ENCODE measurements at regions not wholly inside any gene's neighbourhood (a gene's known extent, or its start where the extent isn't known, plus 50 kb on each side); places are given as distances from the start of the nearest gene placed in this dataset.

DNA sequence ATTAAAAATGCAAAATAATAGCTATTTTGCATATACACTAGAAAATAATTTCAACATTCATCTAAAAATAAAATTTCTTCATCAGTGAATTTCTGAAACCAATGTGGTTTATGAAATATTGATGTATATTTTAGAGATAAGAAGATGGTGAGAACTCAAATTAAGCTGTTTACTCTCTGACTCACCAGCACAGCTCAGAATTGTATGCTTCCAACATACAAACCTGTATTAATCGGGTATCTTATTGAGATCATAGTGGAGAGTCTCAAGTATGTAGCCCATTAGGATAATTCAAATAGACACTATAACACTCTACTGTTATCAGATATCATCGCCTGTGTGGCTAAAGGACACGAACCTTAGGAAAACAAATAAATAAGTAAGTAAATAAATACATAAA, 899.5 kb upstream of the INTU start:
- in situ Hi-C loops (cut with HindIII; ENCODE audit: low pct_unique_long_range_greater_than_20kb, low sequenced_read_pairs) = no loop called here
- TF ChIP-seq JUND (IDR thresholded peaks at IDR 0.05; ENCODE audit: low read depth) = no peak
- no peak for DNase-seq (ENCODE audit: low read depth in 1 of 2, low spot score in 1 of 2)

DNA sequence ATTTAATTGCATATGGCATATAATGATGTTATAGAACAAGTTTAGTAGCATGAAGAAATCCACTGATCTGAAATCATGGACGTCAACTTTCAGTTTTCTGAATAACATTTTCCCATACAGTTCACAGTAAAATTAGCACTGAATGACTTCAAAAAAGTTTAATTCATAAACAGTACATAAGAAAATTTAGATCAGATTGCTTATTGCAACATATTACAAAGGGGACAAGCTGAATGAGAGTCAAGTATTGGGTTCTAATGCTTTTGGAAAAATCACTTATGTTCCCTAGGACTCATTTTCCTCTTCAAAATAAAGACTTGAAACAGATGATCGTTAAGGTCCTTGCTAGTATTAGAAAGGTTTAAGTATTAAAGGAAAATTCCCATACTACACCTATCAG, 898.3 kb upstream of the INTU start:
- no peak for DNase-seq (ENCODE audit: low read depth in 1 of 2, low spot score in 1 of 2)
- in situ Hi-C loops (cut with HindIII; ENCODE audit: low pct_unique_long_range_greater_than_20kb, low sequenced_read_pairs) = no loop called here
- TF ChIP-seq JUND (IDR thresholded peaks at IDR 0.05; ENCODE audit: low read depth) = no peak

DNA sequence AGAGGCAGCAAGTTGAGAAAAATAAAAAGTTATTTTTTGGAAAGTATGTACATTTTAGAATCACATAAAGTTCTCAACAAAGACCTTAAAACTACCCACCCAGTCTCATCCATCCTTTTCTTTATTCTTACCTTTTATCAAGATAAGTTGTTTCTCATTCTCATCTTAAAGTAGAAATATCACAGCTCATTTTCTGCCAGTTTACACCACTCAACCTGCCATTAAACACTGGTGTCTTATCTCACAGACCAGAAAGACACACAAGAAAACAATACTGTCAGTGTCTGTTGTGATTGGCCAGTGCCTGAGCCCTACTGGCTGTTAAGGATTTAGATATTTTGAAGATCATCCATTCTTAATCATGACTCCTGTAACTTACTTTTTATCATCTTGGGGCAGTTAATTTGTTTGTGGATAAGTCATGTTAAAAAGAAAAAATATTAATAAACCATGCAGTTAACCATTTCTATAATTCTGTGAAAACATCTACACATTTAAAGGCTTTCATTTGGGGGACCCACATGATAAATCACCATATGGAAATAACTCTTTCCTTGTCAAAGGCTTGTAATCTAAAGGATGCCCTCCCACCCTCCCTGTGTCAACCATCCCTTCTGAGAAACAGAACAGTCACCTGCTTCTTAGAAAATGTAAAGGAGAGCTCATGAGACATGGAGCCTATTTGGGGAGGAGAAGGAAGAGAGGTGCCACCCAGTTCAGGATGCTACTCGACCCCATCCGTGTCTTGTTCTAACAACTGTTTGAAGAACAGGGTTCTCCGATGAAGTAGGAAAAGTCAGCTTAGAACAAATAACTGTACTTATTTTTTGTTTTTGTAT, 897.2 kb upstream of the INTU start:
- no peak for TF ChIP-seq JUND (IDR thresholded peaks at IDR 0.05; ENCODE audit: low read depth)
- DNase-seq (ENCODE audit: low read depth in 1 of 2, low spot score in 1 of 2) = no peak
- in situ Hi-C loops (cut with HindIII; ENCODE audit: low pct_unique_long_range_greater_than_20kb, low sequenced_read_pairs) = no loop called here

DNA sequence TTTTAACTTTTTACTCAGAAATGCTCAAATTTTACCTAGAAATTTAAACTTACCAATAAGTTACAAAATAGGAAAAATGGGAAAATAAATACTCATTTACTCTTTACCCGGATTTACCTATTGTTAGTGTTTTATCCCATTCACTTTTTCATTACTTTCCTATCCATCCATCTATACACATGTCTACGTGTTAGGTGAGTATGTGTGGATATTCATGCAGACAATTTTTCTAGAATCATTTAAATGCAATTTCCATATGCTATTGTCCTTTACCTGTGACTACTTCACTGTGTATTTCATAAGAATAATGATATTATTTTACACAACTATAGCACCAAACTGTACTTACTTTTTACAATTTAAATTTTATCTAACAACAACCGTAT, 896.6 kb upstream of the INTU start:
- in situ Hi-C loops (cut with HindIII; ENCODE audit: low pct_unique_long_range_greater_than_20kb, low sequenced_read_pairs) = no loop called here
- no peak for DNase-seq (ENCODE audit: low read depth in 1 of 2, low spot score in 1 of 2)
- no peak for TF ChIP-seq JUND (IDR thresholded peaks at IDR 0.05; ENCODE audit: low read depth)

DNA sequence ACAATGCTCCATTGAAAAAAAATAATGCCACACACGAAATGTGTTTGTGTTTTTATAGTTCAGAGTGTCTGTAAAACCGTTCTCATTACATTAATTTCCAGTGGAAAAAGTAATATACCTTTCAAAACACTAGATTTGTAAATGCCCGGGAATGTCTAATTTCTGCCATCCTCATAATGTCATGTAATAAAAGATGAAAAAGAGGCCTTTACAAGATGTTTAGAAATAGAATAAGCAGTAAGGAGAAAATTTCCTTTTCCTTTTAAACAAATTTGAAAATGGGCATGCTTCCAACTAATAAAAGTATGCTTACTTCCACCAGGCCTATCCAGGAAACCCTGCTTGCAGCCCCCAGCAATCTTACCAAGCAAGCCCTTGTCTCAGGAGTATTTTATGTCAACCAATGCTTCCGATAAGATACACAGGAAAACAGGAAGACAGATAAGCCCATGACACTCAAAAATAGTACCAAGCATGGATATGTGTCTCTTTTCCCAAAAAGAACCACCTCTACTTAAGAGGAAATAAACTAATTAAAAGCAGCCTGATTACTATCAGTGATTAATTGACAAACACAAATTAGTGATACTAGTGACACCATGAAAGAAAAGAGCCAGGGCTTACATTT, 894.7 kb upstream of the INTU start:
- DNase-seq (ENCODE audit: low read depth in 1 of 2, low spot score in 1 of 2) = no peak
- in situ Hi-C loops (cut with HindIII; ENCODE audit: low pct_unique_long_range_greater_than_20kb, low sequenced_read_pairs) = no loop called here
- no peak for TF ChIP-seq JUND (IDR thresholded peaks at IDR 0.05; ENCODE audit: low read depth)

DNA sequence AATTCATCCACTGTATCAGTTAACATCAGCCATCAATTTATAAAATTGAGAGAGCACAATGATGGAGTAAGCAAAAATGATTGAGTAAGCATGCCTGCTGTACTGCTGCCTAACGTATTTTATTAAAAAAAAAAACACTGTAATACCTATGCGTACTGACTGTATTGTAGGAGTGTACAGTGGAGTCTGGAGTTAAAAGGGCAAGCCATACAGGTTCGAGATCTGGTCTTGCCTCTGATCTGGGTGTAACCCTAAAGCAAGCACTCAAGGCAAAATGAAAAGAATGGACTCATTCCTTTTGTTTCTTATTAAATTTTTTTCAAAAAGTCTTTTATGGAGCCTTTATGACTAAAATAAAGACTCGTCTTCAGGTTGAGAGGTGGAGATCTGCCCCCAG, 894.2 kb upstream of the INTU start:
- DNase-seq (ENCODE audit: low read depth in 1 of 2, low spot score in 1 of 2) = no peak
- in situ Hi-C loops (cut with HindIII; ENCODE audit: low pct_unique_long_range_greater_than_20kb, low sequenced_read_pairs) = no loop called here
- no peak for TF ChIP-seq JUND (IDR thresholded peaks at IDR 0.05; ENCODE audit: low read depth)

DNA sequence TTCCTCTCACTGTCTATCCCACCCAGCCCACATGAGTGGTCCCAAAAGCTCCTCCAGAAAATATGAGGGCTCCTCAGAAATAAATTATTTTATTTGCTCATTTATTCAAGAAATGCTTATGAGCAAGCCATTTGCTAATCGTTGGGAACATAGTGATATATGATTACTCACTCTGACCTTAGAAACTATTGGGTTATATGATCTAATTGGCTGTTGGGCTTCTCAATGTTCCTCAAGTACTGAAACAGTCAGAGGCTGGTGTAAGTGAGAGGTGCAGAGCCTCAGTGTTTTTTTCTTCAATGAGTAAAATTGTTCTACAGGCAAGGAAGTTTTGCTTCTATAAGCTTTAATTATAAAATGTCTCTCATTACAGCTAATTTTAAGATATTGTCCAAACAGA, 893.8 kb upstream of the INTU start:
- in situ Hi-C loops (cut with HindIII; ENCODE audit: low pct_unique_long_range_greater_than_20kb, low sequenced_read_pairs) = no loop called here
- DNase-seq (ENCODE audit: low read depth in 1 of 2, low spot score in 1 of 2) = no peak
- no peak for TF ChIP-seq JUND (IDR thresholded peaks at IDR 0.05; ENCODE audit: low read depth)

DNA sequence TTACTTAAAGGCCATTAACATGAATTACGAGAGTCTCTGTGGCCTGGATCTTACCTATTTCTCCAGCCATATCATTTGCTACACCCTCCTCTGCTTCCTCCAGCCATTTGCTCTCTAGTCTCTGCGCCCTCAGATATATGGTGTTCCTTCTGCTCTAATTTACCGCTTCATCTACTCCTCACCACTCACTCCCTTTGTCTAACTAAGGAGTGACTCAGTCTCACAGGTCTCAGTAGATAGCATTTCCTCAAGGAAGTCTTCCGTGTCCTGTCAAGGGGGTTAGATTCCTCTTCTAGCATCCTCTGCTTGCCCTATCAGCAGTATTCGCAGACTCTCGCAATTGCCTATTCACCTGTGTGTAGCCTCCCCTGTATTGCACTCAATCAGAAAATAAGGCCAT, 892.1 kb upstream of the INTU start:
- no peak for DNase-seq (ENCODE audit: low read depth in 1 of 2, low spot score in 1 of 2)
- in situ Hi-C loops (cut with HindIII; ENCODE audit: low pct_unique_long_range_greater_than_20kb, low sequenced_read_pairs) = no loop called here
- TF ChIP-seq JUND (IDR thresholded peaks at IDR 0.05; ENCODE audit: low read depth) = no peak

DNA sequence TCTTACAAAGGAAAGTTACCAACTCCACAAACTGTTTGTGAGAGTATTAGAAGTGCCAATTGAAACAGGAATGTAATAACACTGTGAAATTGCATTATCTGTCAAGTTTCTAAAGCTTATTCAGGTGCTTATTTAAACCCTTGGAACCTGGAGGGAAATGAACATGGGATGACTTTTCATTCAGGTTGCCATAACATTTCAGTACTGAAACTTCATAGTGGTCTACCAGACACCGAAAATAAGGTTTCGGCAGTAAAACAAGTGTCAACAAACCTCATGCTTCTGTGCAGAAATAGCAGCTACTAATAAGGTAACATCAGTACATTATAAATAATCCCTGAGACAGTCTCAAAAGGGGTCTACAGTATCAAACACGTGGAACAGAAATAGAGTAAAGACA, 890.7 kb upstream of the INTU start:
- in situ Hi-C loops (cut with HindIII; ENCODE audit: low pct_unique_long_range_greater_than_20kb, low sequenced_read_pairs) = no loop called here
- no peak for TF ChIP-seq JUND (IDR thresholded peaks at IDR 0.05; ENCODE audit: low read depth)
- no peak for DNase-seq (ENCODE audit: low read depth in 1 of 2, low spot score in 1 of 2)

DNA sequence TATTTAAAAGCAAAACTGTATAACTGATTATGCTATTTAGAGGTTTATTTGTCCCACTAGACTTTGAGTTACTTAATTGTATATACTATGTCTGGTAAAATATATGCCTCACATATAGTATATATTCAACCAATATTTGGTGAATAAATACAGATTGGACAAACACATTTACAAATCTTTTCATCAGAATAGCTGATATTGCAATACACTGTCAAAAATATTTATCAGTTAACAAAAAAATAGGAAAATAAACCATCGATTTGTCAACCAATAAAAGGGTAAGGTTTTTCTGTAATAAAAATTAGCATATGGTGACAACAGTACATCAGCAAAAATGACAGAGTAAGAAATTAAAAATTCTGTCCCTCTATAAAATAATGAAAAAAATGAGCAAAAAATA, 889.9 kb upstream of the INTU start:
- no peak for TF ChIP-seq JUND (IDR thresholded peaks at IDR 0.05; ENCODE audit: low read depth)
- in situ Hi-C loops (cut with HindIII; ENCODE audit: low pct_unique_long_range_greater_than_20kb, low sequenced_read_pairs) = no loop called here
- DNase-seq (ENCODE audit: low read depth in 1 of 2, low spot score in 1 of 2) = no peak

DNA sequence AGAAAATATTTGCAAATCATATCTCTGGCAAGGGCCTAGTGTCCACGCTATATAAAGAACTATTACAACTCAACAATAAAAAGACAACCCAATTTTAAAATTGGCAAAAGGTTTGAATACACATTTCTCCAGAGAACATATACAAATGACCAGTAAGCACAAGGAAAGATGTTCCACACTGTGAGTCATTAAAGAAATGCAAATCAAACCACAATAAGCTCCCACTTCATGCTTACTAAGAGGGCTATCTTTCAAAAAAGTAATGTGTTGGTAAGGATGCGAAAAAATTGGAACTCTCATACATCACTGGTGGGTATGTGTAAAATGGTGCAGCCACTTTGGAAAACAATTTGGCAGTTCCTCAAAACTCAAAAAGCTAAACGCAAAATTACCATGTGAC, 884.0 kb upstream of the INTU start:
- TF ChIP-seq JUND (IDR thresholded peaks at IDR 0.05; ENCODE audit: low read depth) = no peak
- in situ Hi-C loops (cut with HindIII; ENCODE audit: low pct_unique_long_range_greater_than_20kb, low sequenced_read_pairs) = no loop called here
- no peak for DNase-seq (ENCODE audit: low read depth in 1 of 2, low spot score in 1 of 2)

DNA sequence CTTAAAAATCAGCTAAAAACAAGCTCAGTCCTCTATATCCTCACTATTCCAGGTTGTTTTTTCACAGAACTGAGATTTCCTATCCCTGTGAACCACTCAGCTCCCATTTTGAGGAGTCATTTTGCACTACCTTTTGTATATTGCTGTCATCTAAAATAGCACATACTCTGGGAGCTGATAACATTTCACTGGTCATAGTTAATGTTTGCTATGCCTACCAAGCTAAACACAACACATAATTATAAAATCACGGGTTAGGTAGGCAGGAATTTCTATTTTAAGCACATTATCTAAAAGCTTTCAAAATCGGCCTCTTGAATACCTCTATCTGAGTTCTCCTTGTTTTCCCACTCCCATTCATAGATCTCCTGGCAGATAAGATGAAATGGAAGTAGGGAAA, 882.0 kb upstream of the INTU start:
- in situ Hi-C loops (cut with HindIII; ENCODE audit: low pct_unique_long_range_greater_than_20kb, low sequenced_read_pairs) = no loop called here
- DNase-seq (ENCODE audit: low read depth in 1 of 2, low spot score in 1 of 2) = no peak
- TF ChIP-seq JUND (IDR thresholded peaks at IDR 0.05; ENCODE audit: low read depth) = no peak

DNA sequence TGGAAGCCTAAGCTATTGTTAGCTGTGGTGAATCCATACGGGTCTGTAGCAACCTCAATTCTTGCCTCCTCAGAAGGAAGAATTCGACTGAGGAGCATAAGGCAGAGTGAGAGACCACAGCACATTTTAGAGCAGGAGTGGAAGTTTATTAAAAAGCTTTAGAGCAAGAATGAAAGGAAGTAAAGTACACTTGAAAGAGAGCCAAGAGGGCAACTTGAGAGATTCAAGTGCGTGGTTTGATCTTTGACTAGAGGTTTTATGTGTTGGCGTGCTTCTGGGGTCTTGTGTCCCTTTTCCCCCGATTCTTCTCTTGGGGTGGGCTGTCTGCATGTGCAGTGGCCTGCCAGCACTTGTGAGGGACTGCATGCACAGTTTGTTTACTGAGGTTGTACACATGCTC, 880.6 kb upstream of the INTU start:
- in situ Hi-C loops (cut with HindIII; ENCODE audit: low pct_unique_long_range_greater_than_20kb, low sequenced_read_pairs) = no loop called here
- TF ChIP-seq JUND (IDR thresholded peaks at IDR 0.05; ENCODE audit: low read depth) = no peak
- no peak for DNase-seq (ENCODE audit: low read depth in 1 of 2, low spot score in 1 of 2)

DNA sequence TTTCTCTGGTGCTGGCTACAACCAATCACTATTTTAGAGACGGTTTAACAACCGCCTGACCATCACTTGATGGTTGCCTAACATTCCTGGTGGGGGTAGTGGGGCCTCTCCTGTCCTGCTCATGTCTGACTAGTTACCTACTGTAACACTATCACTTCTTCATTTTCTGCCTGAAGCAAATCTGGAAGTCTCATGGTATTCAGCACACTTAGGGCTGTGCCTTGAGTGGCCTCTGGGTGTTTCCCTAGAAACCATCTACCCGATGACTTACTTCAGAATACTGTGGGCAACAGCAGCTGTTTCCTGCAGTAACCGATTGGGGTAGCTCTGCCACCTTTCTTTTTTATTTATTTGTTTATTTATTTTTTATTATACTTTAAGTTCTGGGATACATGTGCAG, 880.1 kb upstream of the INTU start:
- in situ Hi-C loops (cut with HindIII; ENCODE audit: low pct_unique_long_range_greater_than_20kb, low sequenced_read_pairs) = no loop called here
- no peak for DNase-seq (ENCODE audit: low read depth in 1 of 2, low spot score in 1 of 2)
- no peak for TF ChIP-seq JUND (IDR thresholded peaks at IDR 0.05; ENCODE audit: low read depth)
